ENCODE measurements at regions not wholly inside any gene's neighbourhood (a gene's known extent, or its start where the extent isn't known, plus 50 kb on each side); places are given as distances from the start of the nearest gene placed in this dataset.

GRCh38 chr2:194090251-194090905 lies 1566.6 kb upstream of the SLC39A10 start:
- TF ChIP-seq EP300 (IDR thresholded peaks at IDR 0.05) (no peak), POLR2A (IDR thresholded peaks at IDR 0.05) (no peak)
- TF ChIP-seq, protein P1, sequence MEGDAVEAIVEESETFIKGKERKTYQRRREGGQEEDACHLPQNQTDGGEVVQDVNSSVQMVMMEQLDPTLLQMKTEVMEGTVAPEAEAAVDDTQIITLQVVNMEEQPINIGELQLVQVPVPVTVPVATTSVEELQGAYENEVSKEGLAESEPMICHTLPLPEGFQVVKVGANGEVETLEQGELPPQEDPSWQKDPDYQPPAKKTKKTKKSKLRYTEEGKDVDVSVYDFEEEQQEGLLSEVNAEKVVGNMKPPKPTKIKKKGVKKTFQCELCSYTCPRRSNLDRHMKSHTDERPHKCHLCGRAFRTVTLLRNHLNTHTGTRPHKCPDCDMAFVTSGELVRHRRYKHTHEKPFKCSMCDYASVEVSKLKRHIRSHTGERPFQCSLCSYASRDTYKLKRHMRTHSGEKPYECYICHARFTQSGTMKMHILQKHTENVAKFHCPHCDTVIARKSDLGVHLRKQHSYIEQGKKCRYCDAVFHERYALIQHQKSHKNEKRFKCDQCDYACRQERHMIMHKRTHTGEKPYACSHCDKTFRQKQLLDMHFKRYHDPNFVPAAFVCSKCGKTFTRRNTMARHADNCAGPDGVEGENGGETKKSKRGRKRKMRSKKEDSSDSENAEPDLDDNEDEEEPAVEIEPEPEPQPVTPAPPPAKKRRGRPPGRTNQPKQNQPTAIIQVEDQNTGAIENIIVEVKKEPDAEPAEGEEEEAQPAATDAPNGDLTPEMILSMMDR (IDR thresholded peaks at IDR 0.05) = no peak

Measured in stomach (tissue), 4 donors.